Sigmoid colon (tissue), 6 donors: ENCODE measurements at regions not wholly inside any gene's neighbourhood (a gene's known extent, or its start where the extent isn't known, plus 50 kb on each side); places are given as distances from the start of the nearest gene placed in this dataset.
"Not testable (repeated sequence)": the region's sequence is repeated elsewhere in the genome, so short reads cannot be mapped to it uniquely, and the experiment has no call there.

ENCODE experiments used
- DNase-seq: peaks from one replicate; pipeline ENCODE4 v3.0.0-alpha.2; 2019
- H3K27ac ChIP-seq, 4 donors: fragments of 200-600 bp; sonication (generic); one replicate each; pipeline ENCODE4 v1.5.1; 2016 to 2019; ENCODE audit warnings: mild to moderate bottlenecking in 1 of 4
- H3K27me3 ChIP-seq, 3 donors: fragments of 200-600 bp; sonication (generic); one replicate each; pipeline ENCODE4 v1.5.1; 2019; ENCODE audit warnings: mild to moderate bottlenecking in 1 of 3
- H3K36me3 ChIP-seq, 4 donors: fragments of 200-600 bp; sonication (generic); one replicate each; pipeline ENCODE4 v1.5.1; 2016 to 2019
- H3K4me1 ChIP-seq, 4 donors: fragments of 200-600 bp; sonication (generic); one replicate each; pipeline ENCODE4 v1.5.1; 2017 to 2019
- H3K4me3 ChIP-seq, 4 donors: fragments of 200-600 bp; sonication (generic); one replicate each; pipeline ENCODE4 v1.5.1; 2017 to 2019; ENCODE audit warnings: mild to moderate bottlenecking in 2 of 4, moderate library complexity in 1 of 4
- H3K9me3 ChIP-seq, 4 donors: fragments of 200-600 bp in 3 of 4; sonication (generic) in 3 of 4; one replicate each; pipeline versions ENCODE4 v1.5.1 to v1.6.1; 2013 to 2019
- CTCF ChIP-seq, 4 experiments: fragments of 450-650 bp in 3 of 4; fragments of 200-600 bp in 1 of 4; IDR thresholded peaks; one replicate each; pipeline ENCODE4 v1.5.1; 2016 to 2019; ENCODE audit warnings: antibody characterized with exemption in 4 of 4, mild to moderate bottlenecking in 3 of 4, moderate library complexity in 2 of 4
- EP300 ChIP-seq, 4 donors: sonication (generic); formaldehyde crosslinking; IDR thresholded peaks; one replicate each; pipeline ENCODE4 v1.6.1; 2017; ENCODE audit warnings: antibody characterized with exemption in 4 of 4
- POLR2A ChIP-seq, 2 donors: fragments of 450-650 bp; IDR thresholded peaks; one replicate each; pipeline ENCODE4 v1.6.1; 2016; ENCODE audit warnings: antibody characterized with exemption in 2 of 2, mild to moderate bottlenecking in 2 of 2, moderate library complexity in 2 of 2
- POLR2AphosphoS5 ChIP-seq, 4 donors: sonication (generic); formaldehyde crosslinking; IDR thresholded peaks; one replicate each; pipeline ENCODE4 v1.6.1; 2017; ENCODE audit warnings: antibody characterized with exemption in 4 of 4
- WGBS, 2 donors: extraction: QIAGEN DNeasy Blood & Tissue Kit; methylation state at CpG; one replicate each; pipeline ENCODE4 v1.1.7; 2013; 5-methylcytosine and 5-hydroxymethylcytosine counted together
- intact Hi-C: fragments of 100-400 bp; cut with DNase I; formaldehyde crosslinking; loops from one replicate; pipeline ENCODE4 v1.15.1; 2023
- donor health status: healthy with polysubstance abuse.
- donor health status: healthy.

- intact Hi-C loops = no loop called here
- no peak for TF ChIP-seq POLR2A (IDR thresholded peaks at IDR 0.05)
- TF ChIP-seq CTCF (IDR thresholded peaks at IDR 0.05) = no peak
- TF ChIP-seq EP300 (IDR thresholded peaks at IDR 0.05) = no peak
- no peak for TF ChIP-seq POLR2AphosphoS5 (IDR thresholded peaks at IDR 0.05)
- H3K27ac ChIP-seq = no peak overlapping the region
- no peak for DNase-seq
- H3K4me1 ChIP-seq = no peaks in the 10 kb centered on the region
- no peaks in the 10 kb centered on the region for H3K36me3 ChIP-seq
- H3K27me3 ChIP-seq = no peaks in the 10 kb centered on the region
- H3K4me3 ChIP-seq = no peak overlapping the region
- WGBS, 2 donors = 91 to 94% methylated on average over 18 of the region's 18 CpGs
- no peaks in the 10 kb centered on the region for H3K9me3 ChIP-seq
Measured at GRCh38 chr12:13911756-13912554, 69.4 kb downstream of the GRIN2B start.

- H3K27me3 ChIP-seq = no peaks in the 10 kb centered on the region
- H3K9me3 ChIP-seq = peaks cover 0 to 2% (median 0%) of the 10 kb centered on the region in 4 donors
- no peaks in the 10 kb centered on the region for H3K36me3 ChIP-seq
- H3K27ac ChIP-seq = no peak overlapping the region
- 85 to 90% methylated on average over 4 of the region's 4 CpGs for WGBS, 2 donors
- no peaks in the 10 kb centered on the region for H3K4me1 ChIP-seq
- TF ChIP-seq CTCF (IDR thresholded peaks at IDR 0.05) (no peak), POLR2A (IDR thresholded peaks at IDR 0.05) (no peak), EP300 (IDR thresholded peaks at IDR 0.05) (no peak), POLR2AphosphoS5 (IDR thresholded peaks at IDR 0.05) (no peak)
- intact Hi-C loops = no loop called here
- DNase-seq = no peak
- H3K4me3 ChIP-seq = no peak overlapping the region
Measured at GRCh38 chr12:13905794-13906193, 75.6 kb downstream of the GRIN2B start.

GRCh38 chr12:13900718-13901117, 80.7 kb downstream of the GRIN2B start:
- no peaks in the 10 kb centered on the region for H3K36me3 ChIP-seq
- TF ChIP-seq EP300 (IDR thresholded peaks at IDR 0.05) (no peak), POLR2A (IDR thresholded peaks at IDR 0.05) (no peak), CTCF (IDR thresholded peaks at IDR 0.05) (no peak), POLR2AphosphoS5 (IDR thresholded peaks at IDR 0.05) (no peak)
- no peaks in the 10 kb centered on the region for H3K27me3 ChIP-seq
- H3K27ac ChIP-seq = no peak overlapping the region
- peaks cover 0 to 2% (median 0%) of the 10 kb centered on the region in 4 donors for H3K9me3 ChIP-seq
- intact Hi-C loops = no loop called here
- H3K4me1 ChIP-seq = no peaks in the 10 kb centered on the region
- H3K4me3 ChIP-seq = no peak overlapping the region
- 20 to 62% methylated on average over 3 of the region's 3 CpGs for WGBS, 2 donors
- no peak for DNase-seq

GRCh38 chr12:13898387-13898786, 83.0 kb downstream of the GRIN2B start:
- intact Hi-C loops, H3K27me3 ChIP-seq, H3K9me3 ChIP-seq, H3K4me3 ChIP-seq, DNase-seq, H3K36me3 ChIP-seq, H3K4me1 ChIP-seq, H3K27ac ChIP-seq: not testable (repeated sequence)
- 42 to 65% methylated on average over 5 of the region's 5 CpGs for WGBS, 2 donors

- no peak for TF ChIP-seq POLR2AphosphoS5 (IDR thresholded peaks at IDR 0.05)
- TF ChIP-seq EP300 (IDR thresholded peaks at IDR 0.05) = no peak
- no peak for TF ChIP-seq POLR2A (IDR thresholded peaks at IDR 0.05)
- no peak for TF ChIP-seq CTCF (IDR thresholded peaks at IDR 0.05)
- no peaks in the 10 kb centered on the region for H3K36me3 ChIP-seq
- H3K4me3 ChIP-seq = no peak overlapping the region
- H3K4me1 ChIP-seq = no peaks in the 10 kb centered on the region
- intact Hi-C loops = no loop called here
- no peak for DNase-seq
- no peak overlapping the region for H3K27ac ChIP-seq
- no peaks in the 10 kb centered on the region for H3K27me3 ChIP-seq
- no peaks in the 10 kb centered on the region for H3K9me3 ChIP-seq
Measured at GRCh38 chr12:13897811-13898210, 83.6 kb downstream of the GRIN2B start.
